Fibroblast of upper back skin (primary cell): ENCODE measurements at regions not wholly inside any gene's neighbourhood (a gene's known extent, or its start where the extent isn't known, plus 50 kb on each side); places are given as distances from the start of the nearest gene placed in this dataset.
A peak's percentile ranks its signal among the peaks of the same experiment; 100 is the strongest.

Source experiments
- DNase-seq: peaks from one replicate; pipeline ENCODE4 v3.0.0-alpha.2; 2013

GRCh38 chr9:88077071-88077617 is 61.1 kb downstream of the SPATA31C2 start:
- DNase-seq: no peak

GRCh38 chr9:88076286-88077070 is 61.8 kb downstream of the SPATA31C2 start:
- DNase-seq: peak; percentile 84

DNA sequence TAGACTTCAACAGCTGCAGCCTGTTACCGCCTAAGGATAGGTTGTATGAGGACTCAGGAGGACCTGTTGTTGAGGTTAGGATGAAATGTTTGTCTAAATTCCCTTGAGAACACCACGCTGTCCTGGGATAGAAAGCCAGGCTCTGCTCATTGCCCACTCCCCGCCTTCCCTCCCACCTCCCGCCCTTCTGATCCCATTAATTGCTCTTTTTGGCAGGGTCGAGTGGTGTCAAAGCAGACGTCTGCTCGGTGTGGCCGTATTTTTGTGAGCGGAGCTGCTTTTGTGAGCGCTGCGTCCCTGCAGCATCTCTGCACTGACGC is 62.3 kb downstream of the SPATA31C2 start:
- DNase-seq: no peak

DNA sequence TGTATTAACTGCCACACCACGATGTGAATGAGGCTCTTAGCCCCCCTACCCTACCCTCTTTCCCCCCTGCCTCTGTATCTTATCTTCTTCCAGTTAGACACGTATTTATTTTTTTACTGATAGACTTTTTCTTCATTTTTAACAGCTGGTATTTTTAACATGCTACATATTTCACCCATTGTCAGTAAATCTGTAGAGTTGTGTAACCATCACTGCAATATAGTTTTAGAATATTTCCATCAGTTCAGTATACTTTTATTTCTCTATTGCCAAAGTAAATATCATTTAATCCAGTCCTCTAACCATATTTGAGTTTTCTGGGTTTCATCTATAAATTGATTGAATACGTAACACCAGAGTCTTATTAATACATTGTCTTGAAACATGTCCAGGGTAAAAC is 62.8 kb downstream of the SPATA31C2 start:
- DNase-seq: no peak

DNA sequence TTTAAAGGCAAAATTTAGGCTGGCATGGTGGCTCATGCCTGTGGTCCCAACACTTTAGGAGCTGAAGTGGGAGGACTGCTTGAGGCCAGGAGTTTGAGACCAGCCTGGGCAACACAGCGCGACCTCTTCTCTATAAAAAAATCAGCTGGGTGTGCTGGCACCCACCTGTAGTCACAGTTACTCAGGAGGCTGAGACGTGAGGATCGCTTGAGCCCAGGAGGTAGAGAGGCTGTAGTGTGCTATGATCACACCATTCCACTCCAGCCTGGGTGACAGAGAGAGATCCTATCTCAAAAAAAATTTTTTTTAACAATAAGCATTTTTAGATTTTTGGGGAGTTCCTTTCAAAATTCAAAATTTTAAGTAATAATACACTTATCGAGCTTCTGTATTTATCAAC is 63.3 kb downstream of the SPATA31C2 start:
- no peak for DNase-seq

DNA sequence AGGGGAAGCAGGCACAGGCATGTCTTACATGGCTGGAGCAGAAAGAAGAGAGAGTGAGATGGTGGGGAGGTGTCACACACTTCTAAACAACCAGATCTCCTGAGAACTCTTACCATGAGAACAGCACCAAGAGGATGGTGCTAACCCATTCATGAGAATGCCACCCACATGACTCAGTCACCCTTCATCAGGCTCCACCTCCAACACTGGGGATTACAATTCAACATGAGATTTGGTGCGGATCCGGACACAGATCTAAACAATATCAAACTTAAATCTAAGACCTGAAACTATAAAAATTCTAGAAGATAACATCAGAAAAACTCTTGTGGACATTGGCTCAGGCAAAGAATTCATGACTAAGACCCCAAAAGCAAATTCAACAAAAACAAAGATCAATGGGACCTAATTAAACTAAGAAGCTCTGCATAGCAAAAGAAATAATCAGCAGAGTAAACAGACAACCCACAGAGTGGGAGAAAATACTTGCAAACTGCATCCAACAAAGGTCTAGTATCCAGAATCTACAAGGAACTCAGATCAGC is 65.4 kb downstream of the SPATA31C2 start:
- DNase-seq: no peak

DNA sequence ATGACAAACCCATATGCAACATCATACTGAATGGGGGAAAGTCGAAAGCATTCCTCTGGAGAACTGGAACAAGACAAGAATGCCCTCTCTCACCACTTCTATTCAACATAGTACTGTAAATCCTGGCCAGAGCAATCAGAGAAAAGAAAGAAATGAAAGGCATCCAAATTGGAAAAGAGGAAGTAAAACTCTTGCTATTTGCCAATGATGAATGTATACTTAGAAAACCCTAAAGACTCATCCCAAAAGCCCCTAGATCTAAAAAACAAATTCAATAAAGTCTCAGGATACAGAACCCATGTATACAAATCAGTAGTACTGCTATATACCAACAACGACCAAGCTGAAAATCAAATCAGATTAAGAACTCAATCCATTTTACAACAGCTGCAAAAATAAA is 66.9 kb downstream of the SPATA31C2 start:
- no peak for DNase-seq

- no peak for DNase-seq
Measured at GRCh38 chr9:88065619-88066018, 72.7 kb downstream of the SPATA31C2 start.

DNA sequence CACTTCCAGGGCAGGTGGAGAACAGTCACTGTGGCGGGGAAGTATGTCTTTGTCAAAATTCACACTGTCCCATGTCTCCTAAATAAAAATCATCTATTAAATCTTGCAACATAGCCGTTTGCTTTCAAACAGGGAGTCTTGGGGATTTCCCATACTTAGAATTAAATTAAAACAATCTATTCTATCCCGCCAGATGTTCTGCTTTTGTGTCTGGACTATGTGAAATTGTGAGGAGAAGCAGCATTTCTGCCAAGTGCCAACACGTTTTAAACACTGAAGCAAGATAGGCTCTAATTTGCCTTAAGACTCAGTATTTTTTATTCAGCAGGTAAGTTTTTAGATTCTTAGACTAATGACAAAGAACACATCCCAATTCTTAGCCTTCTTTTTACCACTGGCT is 73.7 kb downstream of the SPATA31C2 start:
- no peak for DNase-seq

GRCh38 chr9:88060746-88061145 is 77.5 kb downstream of the SPATA31C2 start:
- DNase-seq: no peak

- no peak for DNase-seq
Measured at GRCh38 chr9:88059469-88059868, 78.8 kb downstream of the SPATA31C2 start.

- peak; percentile 77 for DNase-seq
Measured at GRCh38 chr9:88056876-88057275, 81.4 kb downstream of the SPATA31C2 start.

- DNase-seq: no peak
Measured at GRCh38 chr9:88053856-88054501, 79.6 kb upstream of the CDK20 start.

DNA sequence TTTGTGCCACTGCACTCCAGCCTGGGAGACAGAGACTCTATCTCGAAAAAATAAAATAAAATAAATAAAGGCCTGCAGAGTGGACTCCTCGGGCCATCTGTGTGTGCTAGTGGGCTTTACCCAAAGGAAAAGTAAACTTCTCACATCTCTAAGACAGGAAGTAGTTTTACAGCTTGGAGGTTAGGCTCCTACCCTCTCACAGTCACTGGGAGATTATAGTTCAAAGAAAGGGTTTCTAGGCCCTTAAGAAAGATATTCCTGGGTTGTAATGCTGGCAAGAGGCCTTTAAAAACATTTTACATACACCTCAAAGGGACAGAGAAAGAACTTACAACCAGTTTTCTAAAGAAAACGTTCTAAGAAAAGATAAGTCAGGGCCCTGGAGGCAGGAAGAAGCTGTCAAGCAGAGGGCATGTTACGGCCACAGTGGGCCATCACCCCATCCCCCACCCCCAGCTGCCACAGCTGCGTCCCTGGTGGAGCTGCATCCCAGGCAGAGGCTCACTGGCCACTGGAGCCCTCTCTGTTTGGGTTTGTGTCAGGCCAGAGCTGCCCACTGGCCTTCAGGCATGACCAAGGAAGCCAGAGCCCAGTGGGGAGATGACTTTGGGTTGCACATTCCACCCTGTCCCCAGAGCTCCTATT is 78.1 kb upstream of the CDK20 start:
- DNase-seq: no peak

DNA sequence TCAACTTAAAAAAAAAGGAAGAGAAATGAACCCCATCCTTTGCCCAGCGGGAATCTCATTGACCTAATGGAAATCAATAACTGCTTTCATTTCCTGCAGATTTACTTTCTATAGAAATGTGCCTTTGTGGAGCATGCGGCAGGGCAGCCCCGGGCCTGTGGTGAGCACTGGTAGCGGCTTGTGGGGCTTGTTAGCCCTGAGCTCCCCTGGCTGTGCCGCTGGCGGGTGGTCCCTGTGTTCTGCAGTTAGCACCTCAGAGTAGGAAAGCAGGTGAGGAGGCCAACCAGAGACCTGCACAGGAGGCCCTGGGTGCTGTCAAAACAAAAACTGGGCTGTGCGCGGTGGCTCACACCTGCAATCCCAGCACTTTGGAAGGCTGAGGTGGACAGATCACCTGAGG is 76.8 kb upstream of the CDK20 start:
- no peak for DNase-seq

DNA sequence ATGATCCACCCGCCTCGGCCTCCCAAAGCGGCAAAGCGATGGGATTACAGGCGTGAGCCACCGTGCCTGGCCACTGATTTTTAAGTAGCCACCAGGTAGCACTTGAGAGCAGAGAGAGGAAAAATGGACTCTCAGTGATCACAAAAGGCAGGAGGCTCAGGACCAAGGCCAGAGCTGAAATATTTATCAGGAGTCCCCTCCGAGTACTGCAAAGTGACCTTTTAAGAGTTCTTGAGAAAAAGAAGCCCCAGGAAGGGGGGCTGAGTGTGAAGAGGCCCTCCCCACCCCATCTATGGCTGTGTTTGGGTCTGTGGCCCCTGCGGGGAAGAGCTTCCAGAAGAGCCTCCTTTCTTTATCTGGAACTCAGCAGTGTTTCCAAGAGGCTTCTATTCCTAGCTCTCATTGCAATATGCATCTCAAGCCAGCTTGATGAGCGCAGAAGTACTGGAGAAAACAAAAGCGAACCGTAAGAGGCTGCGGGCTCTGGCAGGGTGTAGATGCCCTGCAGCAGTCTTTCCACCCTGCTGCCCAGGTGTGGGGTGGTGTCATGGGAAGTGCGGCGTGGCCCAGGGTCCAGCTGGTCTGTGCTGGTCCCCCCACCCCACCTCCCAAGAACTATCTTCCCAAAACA is 75.5 kb upstream of the CDK20 start:
- DNase-seq: no peak

- DNase-seq: no peak
Measured at GRCh38 chr9:88046542-88046941, 72.2 kb upstream of the CDK20 start.

- no peak for DNase-seq
Measured at GRCh38 chr9:88045686-88046085, 71.4 kb upstream of the CDK20 start.

DNA sequence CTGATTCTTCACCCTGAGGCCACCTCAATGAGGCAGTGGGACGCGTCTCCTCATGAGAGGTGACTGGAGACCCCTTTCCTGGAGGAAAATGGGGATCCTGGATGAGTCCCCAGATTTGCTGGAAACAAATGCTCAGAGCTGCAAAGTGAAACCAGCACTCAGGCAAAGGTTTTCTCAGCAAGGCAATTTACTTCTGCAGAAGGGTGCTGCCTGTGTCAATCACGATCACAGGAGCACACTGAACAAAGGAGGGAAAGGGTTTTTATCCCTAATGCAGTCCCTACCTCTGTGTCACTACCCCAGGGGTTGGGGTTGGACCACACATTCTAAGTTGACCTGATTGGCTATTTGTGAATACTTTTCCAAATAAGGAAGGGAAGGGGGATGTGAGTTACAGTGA is 69.9 kb upstream of the CDK20 start:
- DNase-seq: no peak

- DNase-seq: no peak
Measured at GRCh38 chr9:88043647-88044046, 69.3 kb upstream of the CDK20 start.

- no peak for DNase-seq
Measured at GRCh38 chr9:88041447-88041846, 67.1 kb upstream of the CDK20 start.

DNA sequence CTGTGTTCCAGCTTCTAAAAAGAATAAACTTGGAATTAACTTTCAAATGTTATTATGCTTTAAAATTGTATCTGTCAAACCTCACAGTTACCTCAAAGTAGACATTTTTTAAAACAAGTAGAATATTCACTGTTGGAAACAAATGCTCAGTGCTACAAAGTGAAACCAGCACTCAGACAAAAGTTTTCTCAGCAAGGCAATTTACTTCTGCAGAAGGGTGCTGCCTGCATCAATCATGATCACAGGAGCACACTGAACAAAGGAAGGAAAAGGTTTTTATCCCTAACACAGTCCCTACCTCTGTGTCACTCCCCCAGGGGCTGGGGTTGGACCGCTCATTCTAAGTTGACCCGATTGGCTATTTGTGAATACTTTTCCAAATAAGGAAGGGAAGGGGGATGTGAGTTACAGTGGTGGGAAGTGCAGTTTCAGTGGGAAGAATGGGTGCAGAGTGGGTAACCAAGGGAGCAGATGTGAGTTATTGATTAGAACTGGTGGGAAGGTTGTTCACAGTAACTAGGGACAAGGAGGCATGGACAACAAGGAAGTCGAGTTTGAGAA is 63.0 kb upstream of the CDK20 start:
- no peak for DNase-seq

DNA sequence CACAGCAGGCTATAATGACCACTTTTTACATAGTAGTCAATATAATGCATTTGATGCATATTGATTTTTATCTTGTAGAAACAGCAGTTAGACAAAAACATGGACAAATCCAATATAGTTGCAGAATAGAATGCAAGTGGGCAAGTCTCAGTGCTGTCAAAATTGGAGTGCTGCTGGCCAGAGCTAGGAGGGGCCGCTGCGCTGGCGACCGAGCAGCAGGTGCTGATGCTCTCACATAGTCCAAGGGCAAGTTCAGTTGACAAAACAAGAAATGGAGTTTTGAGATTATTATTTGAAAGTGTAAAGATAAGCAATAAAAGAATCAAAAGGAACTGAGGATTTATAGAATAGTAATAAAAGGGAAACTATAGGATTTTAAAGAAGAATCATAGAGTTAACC is 60.6 kb upstream of the CDK20 start:
- DNase-seq: no peak
